HCT116 (cell line): ENCODE measurements at regions not wholly inside any gene's neighbourhood (a gene's known extent, or its start where the extent isn't known, plus 50 kb on each side); places are given as distances from the start of the nearest gene placed in this dataset.

Experiments used
- ATAC-seq: fragments of 200-7000 bp; cut with Tn5 transposase; 2 replicates; pipeline ENCODE4 v1.9.1; 2020; ENCODE audit warnings: mild to moderate bottlenecking, moderate library complexity
- BruUV-seq: library from RNA; stranded (reverse); fragments of 400-500 nt; replicated peaks from 2 replicates; lab custom pipeline; 2021; lab: Mats Ljungman, UMichigan
- CTCF ChIA-PET: fragments of 300-600 bp; sonication (Branson Sonifier 250); formaldehyde crosslinking; loops from one replicate; lab custom pipeline; 2021; ENCODE audit warnings: antibody characterized with exemption; lab: Charles Lee
- POLR2A ChIA-PET: fragments of 300-600, 350-600 bp; sonication (Branson Sonifier 250); formaldehyde crosslinking; loops from one replicate; lab custom pipeline; 2021; ENCODE audit warnings: antibody characterized with exemption; lab: Charles Lee
- RAD21 ChIA-PET, 2 experiments: fragments of 300-600 bp; sonication (Branson Sonifier 250); formaldehyde crosslinking; loops; one replicate each; lab custom pipeline; 2023; ENCODE audit warnings: low total read pairs in 2 of 2; ENCODE audit not compliant: uncharacterized antibody in 2 of 2, unreplicated experiment in 2 of 2, low non-redundant PET in 1 of 2; lab: Charles Lee
- DNase-seq: peaks from one replicate; pipeline ENCODE4 v3.0.0-alpha.2; 2010; ENCODE audit warnings: low read depth, low spot score
- H2AFZ ChIP-seq: fragments of 200-600 bp; shearing (Covaris generic), sonication (generic); 2 replicates; pipeline ENCODE4 v1.6.1; 2017; ENCODE audit warnings: low read depth, mixed run types, mixed read lengths, antibody characterized with exemption, low read length; ENCODE audit not compliant: poor library complexity, severe bottlenecking
- H3K27ac ChIP-seq: 2 replicates; pipeline ENCODE4 v1.5.1; 2012; ENCODE audit warnings: low read depth, low read length
- H3K27me3 ChIP-seq: fragments of 200-600 bp; sonication (generic); 2 replicates; pipeline ENCODE4 v1.6.1; 2016; ENCODE audit warnings: mixed run types, low read length, mixed read lengths; ENCODE audit not compliant: insufficient read depth
- H3K36me3 ChIP-seq, 2 experiments: fragments of 200-500 bp in 1 of 2; fragments of 200-600 bp in 1 of 2; sonication (Bioruptor generic) in 1 of 2; sonication (generic) in 1 of 2; 2 replicates each; pipeline versions ENCODE4 v1.5.1 to v1.6.1; 2014 to 2016; ENCODE audit warnings: low read length in 2 of 2, inconsistent platforms in 1 of 2, mixed read lengths in 1 of 2, mixed run types in 1 of 2; ENCODE audit not compliant: insufficient read depth in 2 of 2, control insufficient read depth in 1 of 2
- H3K4me1 ChIP-seq, 2 experiments: fragments of 200-600 bp in 1 of 2; sonication (generic) in 1 of 2; 2 replicates each; pipeline versions ENCODE4 v1.5.1 to v1.6.1; 2012 to 2017; ENCODE audit warnings: low read length in 2 of 2, inconsistent platforms in 1 of 2, mild to moderate bottlenecking in 1 of 2, mixed read lengths in 1 of 2, mixed run types in 1 of 2, moderate library complexity in 1 of 2; ENCODE audit not compliant: insufficient read depth in 2 of 2, control insufficient read depth in 1 of 2
- H3K4me2 ChIP-seq: fragments of 200-600 bp; sonication (generic); 2 replicates; pipeline ENCODE4 v1.6.1; 2017; ENCODE audit warnings: mixed run types, low read length, mixed read lengths
- H3K4me3 ChIP-seq, 2 experiments: fragments of 200-600 bp in 1 of 2; sonication (generic) in 1 of 2; replicated peaks in 1 of 2; 2 replicates each; pipeline ENCODE4 v1.5.1; 2011 to 2016; ENCODE audit warnings: low read length in 2 of 2, control low read depth in 1 of 2, low read depth in 1 of 2, mild to moderate bottlenecking in 1 of 2, mixed read lengths in 1 of 2, mixed run types in 1 of 2
- H3K79me2 ChIP-seq: fragments of 200-600 bp; sonication (generic); 2 replicates; pipeline ENCODE4 v1.6.1; 2017; ENCODE audit warnings: mild to moderate bottlenecking, mixed run types, low read length, moderate library complexity, mixed read lengths; ENCODE audit not compliant: insufficient read depth
- H3K9ac ChIP-seq: fragments of 200-600 bp; sonication (generic); 2 replicates; pipeline ENCODE4 v1.6.1; 2016; ENCODE audit warnings: low read length, mixed read lengths
- H3K9me2 ChIP-seq: fragments of 200-600 bp; sonication (generic), shearing (Covaris generic); 2 replicates; pipeline ENCODE4 v1.6.1; 2017; ENCODE audit warnings: mixed run types, mild to moderate bottlenecking, moderate library complexity; ENCODE audit not compliant: insufficient read depth
- H3K9me3 ChIP-seq, 2 experiments: fragments of 200-500 bp in 1 of 2; fragments of 200-600 bp in 1 of 2; sonication (Bioruptor generic) in 1 of 2; sonication (generic) in 1 of 2; 2 replicates each; pipeline ENCODE4 v1.6.1; 2014 to 2017; ENCODE audit warnings: low read length in 2 of 2, mixed read lengths in 2 of 2, inconsistent platforms in 1 of 2, low read depth in 1 of 2, mild to moderate bottlenecking in 1 of 2, mixed run types in 1 of 2, moderate library complexity in 1 of 2; ENCODE audit not compliant: control insufficient read depth in 1 of 2, insufficient read depth in 1 of 2
- H4K20me1 ChIP-seq: fragments of 200-600 bp; sonication (generic), shearing (Covaris generic); 2 replicates; pipeline ENCODE4 v1.6.1; 2017; ENCODE audit warnings: mixed run types, mild to moderate bottlenecking, moderate library complexity; ENCODE audit not compliant: insufficient read depth
- POLR2A ChIP-seq: IDR thresholded peaks from 2 replicates; pipeline ENCODE4 v1.7.0; 2011; ENCODE audit warnings: borderline replicate concordance; ENCODE audit not compliant: insufficient read depth, insufficient read length; ENCODE audit errors: extremely low read depth
- SIN3A ChIP-seq: IDR thresholded peaks from 2 replicates; pipeline ENCODE4 v1.6.1; 2012; ENCODE audit warnings: low read depth
- SP1 ChIP-seq: IDR thresholded peaks from 2 replicates; pipeline ENCODE4 v1.6.1; 2012; ENCODE audit warnings: low read depth
- TCF7L2 ChIP-seq: IDR thresholded peaks from 2 replicates; pipeline ENCODE4 v1.7.0; 2011; ENCODE audit warnings: borderline replicate concordance, inconsistent platforms; ENCODE audit not compliant: insufficient read depth, insufficient read length; ENCODE audit errors: extremely low read depth
- intact Hi-C: fragments of 100-400 bp; cut with micrococcal nuclease; formaldehyde crosslinking; loops from 2 replicates; pipeline ENCODE4 v1.10.0; 2022
- TF ChIP-seq, protein P1 (sequence below), 3 experiments: fragments of 200-600 bp in 1 of 3; sonication (generic) in 1 of 3; IDR thresholded peaks in 2 of 3; conservative IDR thresholded peaks in 1 of 3; 2 replicates each; pipeline ENCODE4 v1.5.1; 2012 to 2017; ENCODE audit warnings: low read depth in 2 of 3, low read length in 2 of 3, antibody characterized with exemption in 1 of 3, borderline replicate concordance in 1 of 3, control low read depth in 1 of 3, mild to moderate bottlenecking in 1 of 3, mixed read lengths in 1 of 3, mixed run types in 1 of 3, moderate library complexity in 1 of 3; ENCODE audit not compliant: insufficient read depth in 1 of 3
- TF ChIP-seq, protein P2 (sequence below): IDR thresholded peaks from 2 replicates; pipeline ENCODE4 v1.6.1; 2011; ENCODE audit warnings: mild to moderate bottlenecking, low read length, moderate library complexity; ENCODE audit not compliant: insufficient replicate concordance; ENCODE audit errors: extremely low read depth

DNA sequence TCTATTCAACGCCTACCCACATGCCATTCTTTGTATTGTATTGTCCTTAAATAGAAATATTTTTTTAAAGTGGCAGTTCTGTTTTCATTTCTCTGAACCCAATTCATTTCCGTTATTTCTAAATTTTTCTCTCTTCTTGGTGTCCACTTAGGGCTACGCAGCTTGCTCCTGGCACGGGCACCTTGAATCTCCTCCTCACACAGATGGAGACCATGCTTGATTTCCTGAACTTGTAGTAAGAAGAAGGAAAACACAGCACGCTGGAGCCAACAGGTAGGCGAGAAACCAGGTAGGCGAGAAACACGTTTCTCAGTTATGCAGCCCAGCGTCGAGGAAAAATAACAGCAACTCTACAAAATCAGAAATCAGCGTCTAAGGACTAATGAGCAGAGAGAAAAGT lies 428.9 kb downstream of the STK39 start:
- TF ChIP-seq POLR2A = no peak
- no peak for TF ChIP-seq SP1
- TF ChIP-seq, protein P1, sequence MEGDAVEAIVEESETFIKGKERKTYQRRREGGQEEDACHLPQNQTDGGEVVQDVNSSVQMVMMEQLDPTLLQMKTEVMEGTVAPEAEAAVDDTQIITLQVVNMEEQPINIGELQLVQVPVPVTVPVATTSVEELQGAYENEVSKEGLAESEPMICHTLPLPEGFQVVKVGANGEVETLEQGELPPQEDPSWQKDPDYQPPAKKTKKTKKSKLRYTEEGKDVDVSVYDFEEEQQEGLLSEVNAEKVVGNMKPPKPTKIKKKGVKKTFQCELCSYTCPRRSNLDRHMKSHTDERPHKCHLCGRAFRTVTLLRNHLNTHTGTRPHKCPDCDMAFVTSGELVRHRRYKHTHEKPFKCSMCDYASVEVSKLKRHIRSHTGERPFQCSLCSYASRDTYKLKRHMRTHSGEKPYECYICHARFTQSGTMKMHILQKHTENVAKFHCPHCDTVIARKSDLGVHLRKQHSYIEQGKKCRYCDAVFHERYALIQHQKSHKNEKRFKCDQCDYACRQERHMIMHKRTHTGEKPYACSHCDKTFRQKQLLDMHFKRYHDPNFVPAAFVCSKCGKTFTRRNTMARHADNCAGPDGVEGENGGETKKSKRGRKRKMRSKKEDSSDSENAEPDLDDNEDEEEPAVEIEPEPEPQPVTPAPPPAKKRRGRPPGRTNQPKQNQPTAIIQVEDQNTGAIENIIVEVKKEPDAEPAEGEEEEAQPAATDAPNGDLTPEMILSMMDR (IDR thresholded peaks at IDR 0.05 in 2 of 3, conservative IDR thresholded peaks at IDR 0.05 in 1 of 3; ENCODE audit: borderline replicate concordance in 1 of 3, insufficient read depth in 1 of 3, low read depth in 2 of 3, low read length in 2 of 3) = no peak
- TF ChIP-seq, protein P2, sequence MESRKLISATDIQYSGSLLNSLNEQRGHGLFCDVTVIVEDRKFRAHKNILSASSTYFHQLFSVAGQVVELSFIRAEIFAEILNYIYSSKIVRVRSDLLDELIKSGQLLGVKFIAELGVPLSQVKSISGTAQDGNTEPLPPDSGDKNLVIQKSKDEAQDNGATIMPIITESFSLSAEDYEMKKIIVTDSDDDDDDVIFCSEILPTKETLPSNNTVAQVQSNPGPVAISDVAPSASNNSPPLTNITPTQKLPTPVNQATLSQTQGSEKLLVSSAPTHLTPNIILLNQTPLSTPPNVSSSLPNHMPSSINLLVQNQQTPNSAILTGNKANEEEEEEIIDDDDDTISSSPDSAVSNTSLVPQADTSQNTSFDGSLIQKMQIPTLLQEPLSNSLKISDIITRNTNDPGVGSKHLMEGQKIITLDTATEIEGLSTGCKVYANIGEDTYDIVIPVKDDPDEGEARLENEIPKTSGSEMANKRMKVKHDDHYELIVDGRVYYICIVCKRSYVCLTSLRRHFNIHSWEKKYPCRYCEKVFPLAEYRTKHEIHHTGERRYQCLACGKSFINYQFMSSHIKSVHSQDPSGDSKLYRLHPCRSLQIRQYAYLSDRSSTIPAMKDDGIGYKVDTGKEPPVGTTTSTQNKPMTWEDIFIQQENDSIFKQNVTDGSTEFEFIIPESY = no peak
- no peak for TF ChIP-seq SIN3A
- no peak for TF ChIP-seq TCF7L2
- ChIA-PET POLR2A (no interaction called here), CTCF (no interaction called here), RAD21 (no interaction called here)
- H3K9ac ChIP-seq = no peak overlapping the region
- no peak overlapping the region for H3K4me2 ChIP-seq
- no peak for ATAC-seq
- intact Hi-C loops = no loop called here
- H3K4me1 ChIP-seq = no peaks in the 10 kb centered on the region
- no peaks in the 10 kb centered on the region for H3K9me3 ChIP-seq
- DNase-seq = no peak
- no peaks in the 10 kb centered on the region for H4K20me1 ChIP-seq
- H3K4me3 ChIP-seq = no peak overlapping the region
- H3K79me2 ChIP-seq = no peaks in the 10 kb centered on the region
- H2AFZ ChIP-seq = no peak overlapping the region
- BruUV-seq = no TSS peak
- H3K36me3 ChIP-seq = no peaks in the 10 kb centered on the region
- peaks cover 12% of the 10 kb centered on the region for H3K27me3 ChIP-seq
- no peaks in the 10 kb centered on the region for H3K9me2 ChIP-seq
- no peak overlapping the region for H3K27ac ChIP-seq
